Stromal cell of bone marrow (primary cell): ENCODE measurements at regions not wholly inside any gene's neighbourhood (a gene's known extent, or its start where the extent isn't known, plus 50 kb on each side); places are given as distances from the start of the nearest gene placed in this dataset.

Experiments used
- DNase-seq: peaks from one replicate; pipeline ENCODE4 v3.0.0-alpha.2; 2012; ENCODE audit warnings: low read depth

DNA sequence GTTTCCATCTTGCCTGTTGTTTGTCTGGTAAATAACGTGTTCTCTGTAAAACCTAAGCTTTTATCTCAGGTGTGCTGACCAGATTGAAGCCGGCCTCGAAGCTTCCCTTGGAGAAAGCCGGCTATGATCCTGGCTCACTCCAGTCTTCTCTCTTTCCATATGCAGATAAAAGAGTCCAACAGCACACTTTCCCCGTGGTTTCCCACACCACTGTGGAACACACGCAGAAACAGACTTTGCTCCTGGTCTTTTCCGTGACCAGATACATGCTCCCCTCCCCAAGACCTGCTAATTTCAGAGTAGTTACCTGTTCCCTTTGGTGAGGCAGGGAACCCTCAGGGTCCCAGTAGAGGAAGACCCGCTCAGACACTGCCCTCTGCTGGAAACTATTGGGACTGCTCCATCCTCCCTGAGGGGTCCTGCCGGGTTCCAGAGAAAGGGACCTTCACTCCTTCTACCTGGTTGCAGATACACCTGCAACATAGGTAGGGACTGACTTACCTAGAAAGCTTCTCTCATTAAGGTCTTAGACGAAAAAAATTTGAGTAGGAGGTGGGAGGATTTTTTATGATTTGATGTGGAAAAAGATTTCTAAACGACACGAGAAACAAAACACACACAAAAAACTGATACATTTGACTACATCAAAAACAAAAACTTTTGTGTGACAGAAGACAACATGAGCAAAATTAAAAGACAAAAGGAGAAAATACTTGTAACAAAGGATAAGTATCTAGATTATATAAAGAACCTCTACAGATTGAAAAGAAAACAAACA lies 415.4 kb upstream of the CCDC196 start:
- no peak for DNase-seq

- no peak for DNase-seq
Measured at GRCh38 chr14:66072190-66073084, 413.7 kb upstream of the CCDC196 start.

- no peak for DNase-seq
Measured at GRCh38 chr14:66074537-66074936, 411.6 kb upstream of the CCDC196 start.

GRCh38 chr14:66076176-66076575 lies 410.0 kb upstream of the CCDC196 start:
- DNase-seq, result no peak

DNA sequence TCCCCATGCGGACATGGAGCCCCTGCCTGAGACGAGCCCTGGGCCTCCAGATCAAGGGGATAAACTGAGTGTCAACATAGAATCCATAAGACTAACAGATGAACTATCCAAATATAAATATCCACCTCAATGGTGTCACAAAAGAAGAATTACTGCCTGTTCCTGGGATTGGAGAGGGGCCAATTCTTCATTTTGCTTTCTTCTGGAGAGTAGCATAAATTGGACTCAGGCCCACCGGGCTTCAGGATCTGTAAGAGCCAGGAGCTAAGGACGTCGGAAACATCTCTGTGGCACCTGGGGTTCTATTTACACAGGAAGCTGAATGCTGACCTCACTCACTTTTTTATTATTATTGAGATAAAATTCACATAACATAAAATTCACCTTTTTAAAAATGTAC lies 408.2 kb upstream of the CCDC196 start:
- DNase-seq, result no peak

DNA sequence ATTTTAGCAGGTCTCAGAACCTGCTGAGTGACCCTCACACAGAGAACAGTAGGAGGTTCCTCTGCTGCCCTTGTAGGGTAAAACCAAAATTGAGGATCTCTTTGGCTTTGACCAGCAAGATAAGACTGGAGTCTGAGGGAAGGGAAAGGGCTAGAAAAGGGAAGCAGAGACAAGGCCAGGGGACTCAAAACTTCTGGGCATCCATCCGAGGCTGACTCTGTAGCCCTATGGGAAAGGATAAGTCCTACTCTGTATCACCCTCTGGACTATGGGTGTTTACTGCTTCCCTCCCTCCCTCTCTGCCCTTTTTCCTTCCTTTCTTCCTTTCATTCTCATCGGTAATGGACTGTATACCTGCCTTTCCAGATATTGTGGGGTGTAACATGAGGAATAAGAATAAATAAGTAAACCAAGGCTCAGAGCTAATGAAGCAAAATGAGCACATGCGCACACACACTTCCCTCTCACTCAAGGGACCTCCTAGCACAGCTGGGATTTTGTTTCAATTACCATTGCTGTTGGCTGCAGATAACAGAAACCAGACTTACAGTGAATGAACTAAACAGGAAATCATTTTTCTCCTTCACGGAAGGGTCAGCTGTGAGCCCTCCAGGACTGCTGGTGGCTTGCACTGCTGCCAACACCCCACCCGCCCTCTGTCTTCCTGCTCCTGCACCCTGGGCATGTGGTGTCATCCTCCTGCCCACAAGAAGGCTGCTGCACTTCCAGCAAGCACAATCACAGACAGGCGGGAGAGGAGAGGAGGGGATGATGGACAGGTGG lies 404.4 kb upstream of the CCDC196 start:
- no peak for DNase-seq

- no peak for DNase-seq
Measured at GRCh38 chr14:66085224-66085623, 400.9 kb upstream of the CCDC196 start.

GRCh38 chr14:66085665-66086064 lies 400.5 kb upstream of the CCDC196 start:
- DNase-seq, result no peak

GRCh38 chr14:66087231-66087630 lies 398.9 kb upstream of the CCDC196 start:
- no peak for DNase-seq

DNA sequence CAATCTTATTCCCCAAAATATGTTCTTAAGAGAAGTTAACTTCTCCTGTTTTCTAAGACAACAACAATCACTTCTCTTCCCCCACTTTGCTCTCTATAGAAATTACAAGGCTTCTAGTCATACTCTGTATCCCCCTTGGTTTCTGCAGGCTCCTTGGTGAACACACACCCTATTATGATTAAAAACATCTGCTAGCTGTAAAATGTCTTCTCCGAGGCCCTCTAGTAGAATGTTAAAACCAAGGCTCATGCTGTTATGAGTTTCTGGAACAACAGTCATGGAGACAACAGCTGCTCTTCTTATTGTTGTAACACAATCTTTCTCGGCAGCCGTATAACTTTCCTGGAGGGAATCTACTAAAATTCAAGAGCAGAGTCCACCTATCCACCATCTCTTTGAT lies 397.5 kb upstream of the CCDC196 start:
- DNase-seq, result no peak

DNA sequence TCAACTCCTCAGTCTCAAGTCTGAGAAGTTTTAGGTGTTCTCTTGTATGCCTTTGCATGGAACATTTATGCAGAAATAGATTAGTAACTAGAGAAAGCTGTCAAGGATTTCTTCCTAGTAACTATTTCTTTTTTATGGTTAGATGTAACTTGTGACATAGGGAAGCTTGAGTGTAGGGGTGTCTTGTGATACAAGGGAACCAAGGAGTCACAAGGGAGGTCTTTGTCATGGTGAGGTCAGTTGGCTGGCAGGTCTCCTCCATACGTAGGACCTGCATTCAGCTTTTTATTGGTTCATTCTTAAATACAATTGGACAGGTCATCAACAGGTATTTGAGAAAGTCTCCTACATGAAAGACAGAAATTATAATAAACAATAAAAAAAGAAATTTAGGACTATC lies 394.0 kb upstream of the CCDC196 start:
- DNase-seq, result no peak

GRCh38 chr14:66092748-66093147 lies 393.4 kb upstream of the CCDC196 start:
- DNase-seq, result no peak

DNA sequence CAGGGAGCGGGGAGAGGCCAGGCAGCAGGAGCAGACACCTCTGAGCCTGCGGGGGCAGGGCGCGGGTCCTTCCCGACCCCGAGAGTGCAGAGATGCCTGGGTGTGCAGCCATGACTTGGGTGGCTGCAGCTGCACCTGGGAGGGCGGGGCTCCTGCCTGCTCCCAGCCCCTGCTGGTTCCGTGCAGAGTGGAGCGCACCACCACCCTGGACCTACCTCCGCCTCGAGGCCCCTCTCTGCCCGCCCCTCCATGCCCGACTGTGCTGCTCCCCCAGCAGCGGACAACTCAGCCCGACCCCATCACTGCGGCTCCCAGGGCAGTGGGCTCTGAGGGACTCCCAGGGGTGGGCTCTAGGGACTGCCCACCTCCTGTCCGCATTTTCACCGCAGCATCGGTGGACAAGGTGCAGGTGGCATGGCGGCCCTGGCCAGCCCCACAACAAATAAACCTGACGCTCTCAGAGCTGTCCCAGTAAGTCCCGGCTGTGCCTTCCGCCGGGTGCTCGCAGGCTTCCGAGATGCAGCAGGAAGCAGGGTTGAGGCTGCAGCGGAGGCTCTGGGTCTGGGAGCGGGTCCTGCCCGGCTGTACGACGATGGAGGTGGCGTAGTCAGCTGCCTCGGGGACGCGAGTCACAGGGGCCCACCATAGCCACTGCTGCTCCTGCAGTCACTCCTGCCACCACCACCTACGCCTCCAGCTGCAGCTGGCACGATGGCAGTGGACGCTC lies 392.0 kb upstream of the CCDC196 start:
- no peak for DNase-seq

DNA sequence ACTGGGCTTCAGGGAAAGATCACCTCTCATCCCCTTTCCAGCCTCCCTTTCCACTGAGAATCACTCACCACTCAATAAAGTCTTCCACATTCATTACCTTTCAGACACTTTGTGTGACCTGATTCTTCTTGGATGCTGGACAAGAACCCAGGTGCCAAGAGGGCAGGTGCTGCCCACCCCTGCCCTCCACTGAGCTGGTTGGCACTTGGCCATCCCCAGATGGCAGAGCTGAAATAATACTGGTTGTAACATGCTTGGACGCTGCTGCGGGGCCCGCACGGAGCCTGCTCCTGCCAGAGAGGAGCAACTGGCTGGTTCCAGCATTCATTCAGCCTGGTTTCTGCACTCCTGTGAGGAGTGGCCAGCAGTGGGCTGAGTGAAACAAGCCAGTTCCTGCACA lies 386.7 kb upstream of the CCDC196 start:
- DNase-seq, result no peak

DNA sequence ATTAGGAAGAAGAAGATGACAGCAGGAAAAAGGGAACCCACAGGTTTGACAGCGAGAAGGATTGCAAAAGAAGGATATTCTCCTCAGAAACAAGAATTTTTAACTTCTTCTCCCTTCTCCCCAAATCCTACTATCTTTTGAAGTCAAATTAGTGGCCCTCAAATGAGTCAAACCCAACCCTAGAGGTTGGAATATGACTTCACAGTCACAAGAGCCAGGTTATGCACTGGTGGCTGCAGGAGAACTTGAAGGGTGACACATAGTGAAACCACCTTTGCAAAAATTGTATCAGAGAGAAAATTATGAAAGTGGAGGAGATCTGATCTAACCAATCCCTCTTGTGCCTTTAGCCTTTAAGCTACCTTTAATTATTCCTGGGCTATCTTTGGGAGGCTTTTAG lies 386.2 kb upstream of the CCDC196 start:
- no peak for DNase-seq

- DNase-seq, result no peak
Measured at GRCh38 chr14:66101662-66102061, 384.5 kb upstream of the CCDC196 start.

GRCh38 chr14:66104486-66104885 lies 381.7 kb upstream of the CCDC196 start:
- no peak for DNase-seq

DNA sequence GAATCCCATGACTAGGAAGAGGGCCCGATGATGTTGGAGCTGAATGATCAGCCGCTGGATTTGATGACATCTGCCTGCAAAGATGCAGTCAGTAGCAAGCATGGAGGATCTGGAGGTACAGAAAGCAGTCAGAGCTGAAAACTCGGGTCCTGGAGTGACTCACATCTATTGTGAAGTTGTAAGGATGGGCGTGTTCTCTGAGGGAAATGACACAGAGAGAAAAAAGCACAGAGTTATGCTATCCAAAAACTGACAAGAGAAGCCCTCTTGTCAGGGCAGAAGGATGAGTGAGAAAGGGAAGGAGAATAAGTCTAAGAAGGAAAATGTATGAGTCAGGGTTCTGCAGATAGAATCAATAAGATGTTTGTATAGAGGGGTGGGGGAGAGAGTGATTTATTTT lies 380.4 kb upstream of the CCDC196 start:
- DNase-seq, result peak; percentile 53

- no peak for DNase-seq
Measured at GRCh38 chr14:66109426-66109825, 376.7 kb upstream of the CCDC196 start.

- no peak for DNase-seq
Measured at GRCh38 chr14:66111891-66112290, 374.3 kb upstream of the CCDC196 start.

DNA sequence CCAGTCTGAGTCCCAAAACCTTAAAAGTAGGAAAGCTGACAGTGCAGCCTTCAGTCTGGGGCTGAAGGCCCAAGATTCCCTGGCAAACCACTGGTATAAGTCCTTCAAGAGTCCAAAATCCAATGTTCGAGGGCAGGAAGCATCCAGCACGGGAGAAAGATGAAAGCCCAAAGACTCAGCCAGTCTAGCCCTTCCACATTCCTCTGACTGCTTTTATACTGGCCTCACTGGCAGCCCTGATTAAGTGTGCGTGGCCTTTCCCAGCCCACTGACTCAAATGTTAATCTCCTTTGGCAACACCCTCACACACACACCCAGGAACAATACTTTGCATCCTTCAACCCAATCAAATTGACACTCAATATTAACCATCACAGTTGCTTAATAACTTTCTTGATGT lies 372.1 kb upstream of the CCDC196 start:
- no peak for DNase-seq
